Uterus (tissue), 2 donors: ENCODE measurements at regions not wholly inside any gene's neighbourhood (a gene's known extent, or its start where the extent isn't known, plus 50 kb on each side); places are given as distances from the start of the nearest gene placed in this dataset.

ENCODE experiments used
- POLR2A ChIP-seq, 2 donors: fragments of 450-650 bp; IDR thresholded peaks; one replicate each; pipeline ENCODE4 v1.6.1; 2016; ENCODE audit warnings: antibody characterized with exemption in 2 of 2, mild to moderate bottlenecking in 1 of 2, moderate library complexity in 1 of 2
- TF ChIP-seq, protein P1 (sequence below), 4 experiments: fragments of 200-600 bp in 2 of 4; fragments of 450-650 bp in 2 of 4; sonication (generic) in 2 of 4; IDR thresholded peaks; one replicate each; pipeline ENCODE4 v1.5.1; 2016 to 2019; ENCODE audit warnings: antibody characterized with exemption in 4 of 4, mild to moderate bottlenecking in 2 of 4, moderate library complexity in 1 of 4

- TF ChIP-seq, protein P1, sequence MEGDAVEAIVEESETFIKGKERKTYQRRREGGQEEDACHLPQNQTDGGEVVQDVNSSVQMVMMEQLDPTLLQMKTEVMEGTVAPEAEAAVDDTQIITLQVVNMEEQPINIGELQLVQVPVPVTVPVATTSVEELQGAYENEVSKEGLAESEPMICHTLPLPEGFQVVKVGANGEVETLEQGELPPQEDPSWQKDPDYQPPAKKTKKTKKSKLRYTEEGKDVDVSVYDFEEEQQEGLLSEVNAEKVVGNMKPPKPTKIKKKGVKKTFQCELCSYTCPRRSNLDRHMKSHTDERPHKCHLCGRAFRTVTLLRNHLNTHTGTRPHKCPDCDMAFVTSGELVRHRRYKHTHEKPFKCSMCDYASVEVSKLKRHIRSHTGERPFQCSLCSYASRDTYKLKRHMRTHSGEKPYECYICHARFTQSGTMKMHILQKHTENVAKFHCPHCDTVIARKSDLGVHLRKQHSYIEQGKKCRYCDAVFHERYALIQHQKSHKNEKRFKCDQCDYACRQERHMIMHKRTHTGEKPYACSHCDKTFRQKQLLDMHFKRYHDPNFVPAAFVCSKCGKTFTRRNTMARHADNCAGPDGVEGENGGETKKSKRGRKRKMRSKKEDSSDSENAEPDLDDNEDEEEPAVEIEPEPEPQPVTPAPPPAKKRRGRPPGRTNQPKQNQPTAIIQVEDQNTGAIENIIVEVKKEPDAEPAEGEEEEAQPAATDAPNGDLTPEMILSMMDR (IDR thresholded peaks at IDR 0.05): no peak
- no peak for TF ChIP-seq POLR2A (IDR thresholded peaks at IDR 0.05)
These were observed 255.6 kb upstream of the ZNF717 start for GRCh38 chr3:76040946-76041345.
